ENCODE measurements at regions not wholly inside any gene's neighbourhood (a gene's known extent, or its start where the extent isn't known, plus 50 kb on each side); places are given as distances from the start of the nearest gene placed in this dataset.

- H3K9ac ChIP-seq (ENCODE audit: insufficient read length), result no peak overlapping the region
- H3K4me3 ChIP-seq, result no peak overlapping the region
- H3K36me3 ChIP-seq (ENCODE audit: insufficient read depth, low read length), result no peaks in the 10 kb centered on the region
- TF ChIP-seq POLR2AphosphoS5 (IDR thresholded peaks at IDR 0.05; ENCODE audit: borderline replicate concordance, low read depth, low read length), result no peak
- TF ChIP-seq FOXP2 (optimal IDR thresholded peaks at IDR 0.05; ENCODE audit: control extremely low read depth, extremely low read length, insufficient read depth), result no peak
- no peak for TF ChIP-seq EZH2 (IDR thresholded peaks at IDR 0.05)
- no peaks in the 10 kb centered on the region for H3K9me3 ChIP-seq (ENCODE audit: low read depth, low read length)
- no peak overlapping the region for H3K27ac ChIP-seq
- no peak for DNase-seq (ENCODE audit: low read depth, low spot score)
Measured at GRCh38 chr20:24892522-24892921, 56.5 kb upstream of the CST7 start.

- H3K9me3 ChIP-seq (ENCODE audit: low read depth, low read length), result no peaks in the 10 kb centered on the region
- H3K4me3 ChIP-seq, result no peak overlapping the region
- H3K27ac ChIP-seq, result no peak overlapping the region
- DNase-seq (ENCODE audit: low read depth, low spot score), result no peak
- H3K36me3 ChIP-seq (ENCODE audit: insufficient read depth, low read length), result no peaks in the 10 kb centered on the region
- H3K9ac ChIP-seq (ENCODE audit: insufficient read length), result no peak overlapping the region
- TF ChIP-seq FOXP2 (optimal IDR thresholded peaks at IDR 0.05; ENCODE audit: control extremely low read depth, extremely low read length, insufficient read depth) (no peak), POLR2AphosphoS5 (IDR thresholded peaks at IDR 0.05; ENCODE audit: borderline replicate concordance, low read depth, low read length) (no peak), EZH2 (IDR thresholded peaks at IDR 0.05) (no peak)
Measured at GRCh38 chr20:24892931-24893330, 56.1 kb upstream of the CST7 start.

- Histone ChIP-seq H3K27ac (no peak overlapping the region), H3K9me3 (ENCODE audit: low read depth, low read length) (no peaks in the 10 kb centered on the region), H3K36me3 (ENCODE audit: insufficient read depth, low read length) (no peaks in the 10 kb centered on the region), H3K9ac (ENCODE audit: insufficient read length) (no peak overlapping the region), H3K4me3 (no peak overlapping the region)
- DNase-seq (ENCODE audit: low read depth, low spot score), result no peak
- no peak for TF ChIP-seq EZH2 (IDR thresholded peaks at IDR 0.05)
- TF ChIP-seq FOXP2 (optimal IDR thresholded peaks at IDR 0.05; ENCODE audit: control extremely low read depth, extremely low read length, insufficient read depth), result no peak
- TF ChIP-seq POLR2AphosphoS5 (IDR thresholded peaks at IDR 0.05; ENCODE audit: borderline replicate concordance, low read depth, low read length), result no peak
Measured at GRCh38 chr20:24894488-24894887, 54.6 kb upstream of the CST7 start.

GRCh38 chr20:24894967-24895366, 54.1 kb upstream of the CST7 start:
- Histone ChIP-seq H3K4me3 (no peak overlapping the region), H3K9ac (ENCODE audit: insufficient read length) (no peak overlapping the region), H3K36me3 (ENCODE audit: insufficient read depth, low read length) (no peaks in the 10 kb centered on the region), H3K9me3 (ENCODE audit: low read depth, low read length) (no peaks in the 10 kb centered on the region), H3K27ac (no peak overlapping the region)
- TF ChIP-seq POLR2AphosphoS5 (IDR thresholded peaks at IDR 0.05; ENCODE audit: borderline replicate concordance, low read depth, low read length) (no peak), FOXP2 (optimal IDR thresholded peaks at IDR 0.05; ENCODE audit: control extremely low read depth, extremely low read length, insufficient read depth) (no peak), EZH2 (IDR thresholded peaks at IDR 0.05) (no peak)
- DNase-seq (ENCODE audit: low read depth, low spot score), result no peak

GRCh38 chr20:24895431-24895830, 53.6 kb upstream of the CST7 start:
- no peaks in the 10 kb centered on the region for H3K36me3 ChIP-seq (ENCODE audit: insufficient read depth, low read length)

GRCh38 chr20:24895898-24896658, 53.0 kb upstream of the CST7 start:
- TF ChIP-seq EZH2 (IDR thresholded peaks at IDR 0.05) (no peak), FOXP2 (optimal IDR thresholded peaks at IDR 0.05; ENCODE audit: control extremely low read depth, extremely low read length, insufficient read depth) (no peak), POLR2AphosphoS5 (IDR thresholded peaks at IDR 0.05; ENCODE audit: borderline replicate concordance, low read depth, low read length) (no peak)
- no peak overlapping the region for H3K27ac ChIP-seq
- no peaks in the 10 kb centered on the region for H3K36me3 ChIP-seq (ENCODE audit: insufficient read depth, low read length)
- H3K9me3 ChIP-seq (ENCODE audit: low read depth, low read length), result no peaks in the 10 kb centered on the region
- no peak for DNase-seq (ENCODE audit: low read depth, low spot score)
- H3K4me3 ChIP-seq, result no peak overlapping the region
- no peak overlapping the region for H3K9ac ChIP-seq (ENCODE audit: insufficient read length)

More at GRCh38 chr20:24895431-24895830, 53.6 kb upstream of the CST7 start:
- no peak for DNase-seq (ENCODE audit: low read depth, low spot score)
- no peak for TF ChIP-seq POLR2AphosphoS5 (IDR thresholded peaks at IDR 0.05; ENCODE audit: borderline replicate concordance, low read depth, low read length)
- no peak for TF ChIP-seq EZH2 (IDR thresholded peaks at IDR 0.05)
- TF ChIP-seq FOXP2 (optimal IDR thresholded peaks at IDR 0.05; ENCODE audit: control extremely low read depth, extremely low read length, insufficient read depth), result no peak
- Histone ChIP-seq H3K9me3 (ENCODE audit: low read depth, low read length) (no peaks in the 10 kb centered on the region), H3K27ac (no peak overlapping the region), H3K4me3 (no peak overlapping the region), H3K9ac (ENCODE audit: insufficient read length) (no peak overlapping the region)

GRCh38 chr20:24896984-24897383, 52.1 kb upstream of the CST7 start:
- DNase-seq (ENCODE audit: low read depth, low spot score), result no peak
- no peaks in the 10 kb centered on the region for H3K9me3 ChIP-seq (ENCODE audit: low read depth, low read length)
- no peak for TF ChIP-seq FOXP2 (optimal IDR thresholded peaks at IDR 0.05; ENCODE audit: control extremely low read depth, extremely low read length, insufficient read depth)
- no peak for TF ChIP-seq EZH2 (IDR thresholded peaks at IDR 0.05)
- no peak for TF ChIP-seq POLR2AphosphoS5 (IDR thresholded peaks at IDR 0.05; ENCODE audit: borderline replicate concordance, low read depth, low read length)
- H3K36me3 ChIP-seq (ENCODE audit: insufficient read depth, low read length), result no peaks in the 10 kb centered on the region
- no peak overlapping the region for H3K27ac ChIP-seq
- no peak overlapping the region for H3K4me3 ChIP-seq
- H3K9ac ChIP-seq (ENCODE audit: insufficient read length), result no peak overlapping the region

- no peaks in the 10 kb centered on the region for H3K9me3 ChIP-seq (ENCODE audit: low read depth, low read length)
- no peak overlapping the region for H3K4me3 ChIP-seq
- no peak overlapping the region for H3K27ac ChIP-seq
- TF ChIP-seq FOXP2 (optimal IDR thresholded peaks at IDR 0.05; ENCODE audit: control extremely low read depth, extremely low read length, insufficient read depth) (no peak), POLR2AphosphoS5 (IDR thresholded peaks at IDR 0.05; ENCODE audit: borderline replicate concordance, low read depth, low read length) (no peak), EZH2 (IDR thresholded peaks at IDR 0.05) (no peak)
- H3K9ac ChIP-seq (ENCODE audit: insufficient read length), result no peak overlapping the region
- no peaks in the 10 kb centered on the region for H3K36me3 ChIP-seq (ENCODE audit: insufficient read depth, low read length)
- no peak for DNase-seq (ENCODE audit: low read depth, low spot score)
Measured at GRCh38 chr20:24897974-24898373, 51.1 kb upstream of the CST7 start.

GRCh38 chr20:24899153-24899552, 49.9 kb upstream of the CST7 start:
- no peak overlapping the region for H3K4me3 ChIP-seq
- no peak overlapping the region for H3K9ac ChIP-seq (ENCODE audit: insufficient read length)
- no peak for TF ChIP-seq POLR2AphosphoS5 (IDR thresholded peaks at IDR 0.05; ENCODE audit: borderline replicate concordance, low read depth, low read length)
- TF ChIP-seq FOXP2 (optimal IDR thresholded peaks at IDR 0.05; ENCODE audit: control extremely low read depth, extremely low read length, insufficient read depth), result no peak
- no peak for TF ChIP-seq EZH2 (IDR thresholded peaks at IDR 0.05)
- no peak overlapping the region for H3K27ac ChIP-seq
- H3K9me3 ChIP-seq (ENCODE audit: low read depth, low read length), result no peaks in the 10 kb centered on the region
- DNase-seq (ENCODE audit: low read depth, low spot score), result no peak
- H3K36me3 ChIP-seq (ENCODE audit: insufficient read depth, low read length), result no peaks in the 10 kb centered on the region

All from SK-N-MC (cell line).